Fibroblast of lung (primary cell): ENCODE measurements at regions not wholly inside any gene's neighbourhood (a gene's known extent, or its start where the extent isn't known, plus 50 kb on each side); places are given as distances from the start of the nearest gene placed in this dataset.

Experiments
- DNase-seq, 2 donors: peaks; one replicate each; pipeline versions ENCODE4 v3.0.0 to v3.0.0-alpha.2; 2010; ENCODE audit warnings: low read depth in 2 of 2
- H2AFZ ChIP-seq: 2 replicates; pipeline ENCODE4 v1.5.1; 2012; ENCODE audit warnings: low read length, control low read depth, inconsistent platforms
- H3K27ac ChIP-seq: 2 replicates; pipeline ENCODE4 v1.5.1; 2011; ENCODE audit warnings: low read length, control low read depth; ENCODE audit not compliant: insufficient read depth
- H3K27me3 ChIP-seq: 2 replicates; pipeline ENCODE4 v1.5.1; 2011; ENCODE audit warnings: mild to moderate bottlenecking, low read length; ENCODE audit not compliant: control insufficient read depth, insufficient read depth
- H3K36me3 ChIP-seq: 2 replicates; pipeline ENCODE4 v1.5.1; 2011; ENCODE audit warnings: low read length; ENCODE audit not compliant: control insufficient read depth, insufficient read depth
- H3K4me1 ChIP-seq: 2 replicates; pipeline ENCODE4 v1.5.1; 2011; ENCODE audit warnings: low read length; ENCODE audit not compliant: control insufficient read depth, insufficient read depth; ENCODE audit errors: extremely low read depth
- H3K4me2 ChIP-seq: 2 replicates; pipeline ENCODE4 v1.5.1; 2011; ENCODE audit warnings: low read length, control low read depth; ENCODE audit not compliant: insufficient read depth; ENCODE audit errors: extremely low read depth
- H3K4me3 ChIP-seq, 4 experiments: fragments of 200-600 bp in 1 of 4; sonication (generic) in 1 of 4; replicated peaks in 1 of 4; 2 replicates each; pipeline ENCODE4 v1.5.1; 2011 to 2016; ENCODE audit warnings: low read length in 4 of 4, low read depth in 3 of 4, mild to moderate bottlenecking in 3 of 4, control low read depth in 2 of 4, inconsistent platforms in 1 of 4, mixed read lengths in 1 of 4; ENCODE audit not compliant: insufficient read depth in 1 of 4; ENCODE audit errors: control extremely low read depth in 1 of 4
- H3K79me2 ChIP-seq: 2 replicates; pipeline ENCODE4 v1.5.1; 2012; ENCODE audit warnings: mild to moderate bottlenecking, low read length, inconsistent platforms; ENCODE audit not compliant: control insufficient read depth, insufficient read depth
- H3K9ac ChIP-seq: 2 replicates; pipeline ENCODE4 v1.5.1; 2011; ENCODE audit warnings: mild to moderate bottlenecking, low read length, control low read depth; ENCODE audit not compliant: insufficient read depth
- H3K9me3 ChIP-seq: 2 replicates; pipeline ENCODE4 v1.5.1; 2012; ENCODE audit warnings: low read depth, low read length; ENCODE audit not compliant: control insufficient read depth, insufficient read depth
- H4K20me1 ChIP-seq: 2 replicates; pipeline ENCODE4 v1.5.1; 2011; ENCODE audit warnings: low read length; ENCODE audit not compliant: control insufficient read depth, insufficient read depth; ENCODE audit errors: extremely low read depth
- CTCF ChIP-seq, 2 donors: IDR thresholded peaks in 1 of 2; conservative IDR thresholded peaks in 1 of 2; 1 replicate in 1 of 2; 2 replicates in 1 of 2; pipeline ENCODE4 v1.5.1; 2011 to 2012; ENCODE audit warnings: low read length in 2 of 2, control low read depth in 1 of 2, inconsistent platforms in 1 of 2, low read depth in 1 of 2, mild to moderate bottlenecking in 1 of 2
- EZH2 ChIP-seq: IDR thresholded peaks from 2 replicates; pipeline ENCODE4 v1.5.1; 2012; ENCODE audit warnings: low read length, control low read depth, mild to moderate bottlenecking; ENCODE audit errors: missing control alignments

- no peak overlapping the region for H3K9ac ChIP-seq
- H3K27ac ChIP-seq = no peak overlapping the region
- H3K4me3 ChIP-seq = no peak overlapping the region
- H3K4me2 ChIP-seq = no peak overlapping the region
- H2AFZ ChIP-seq = no peak overlapping the region
- no peaks in the 10 kb centered on the region for H3K36me3 ChIP-seq
- TF ChIP-seq EZH2 (no peak), CTCF (conservative IDR thresholded peaks at IDR 0.05 in 1 of 2, IDR thresholded peaks at IDR 0.05 in 1 of 2; ENCODE audit: low read depth in 1 of 2, low read length in 2 of 2) (no peak)
- no peaks in the 10 kb centered on the region for H3K4me1 ChIP-seq
- DNase-seq = no peak
- no peaks in the 10 kb centered on the region for H3K79me2 ChIP-seq
- no peaks in the 10 kb centered on the region for H4K20me1 ChIP-seq
- no peaks in the 10 kb centered on the region for H3K27me3 ChIP-seq
- H3K9me3 ChIP-seq = no peaks in the 10 kb centered on the region
Observed at GRCh38 chr1:208298593-208299269, 54.5 kb upstream of the PLXNA2 start.

GRCh38 chr1:208300084-208300770 is 56.0 kb upstream of the PLXNA2 start:
- Histone ChIP-seq H3K27me3 (no peaks in the 10 kb centered on the region), H3K27ac (no peak overlapping the region), H3K9ac (no peak overlapping the region), H2AFZ (no peak overlapping the region), H3K4me1 (no peaks in the 10 kb centered on the region), H4K20me1 (no peaks in the 10 kb centered on the region), H3K4me2 (no peak overlapping the region), H3K79me2 (no peaks in the 10 kb centered on the region), H3K36me3 (no peaks in the 10 kb centered on the region), H3K9me3 (no peaks in the 10 kb centered on the region), H3K4me3 (no peak overlapping the region)
- DNase-seq = no peak
- no peak for TF ChIP-seq EZH2
- TF ChIP-seq CTCF (conservative IDR thresholded peaks at IDR 0.05 in 1 of 2, IDR thresholded peaks at IDR 0.05 in 1 of 2; ENCODE audit: low read depth in 1 of 2, low read length in 2 of 2) = no peak

- no peaks in the 10 kb centered on the region for H3K9me3 ChIP-seq
- no peak for DNase-seq
- no peak overlapping the region for H2AFZ ChIP-seq
- TF ChIP-seq CTCF (conservative IDR thresholded peaks at IDR 0.05 in 1 of 2, IDR thresholded peaks at IDR 0.05 in 1 of 2; ENCODE audit: low read depth in 1 of 2, low read length in 2 of 2) = no peak
- TF ChIP-seq EZH2 = no peak
- H3K27me3 ChIP-seq = no peaks in the 10 kb centered on the region
- no peak overlapping the region for H3K4me2 ChIP-seq
- no peaks in the 10 kb centered on the region for H3K4me1 ChIP-seq
- no peak overlapping the region for H3K4me3 ChIP-seq
- no peaks in the 10 kb centered on the region for H3K36me3 ChIP-seq
- no peaks in the 10 kb centered on the region for H3K79me2 ChIP-seq
- H3K9ac ChIP-seq = no peak overlapping the region
- no peak overlapping the region for H3K27ac ChIP-seq
- no peaks in the 10 kb centered on the region for H4K20me1 ChIP-seq
Observed at GRCh38 chr1:208302699-208303238, 58.6 kb upstream of the PLXNA2 start.
